HFFc6 (cell line): ENCODE measurements at regions not wholly inside any gene's neighbourhood (a gene's known extent, or its start where the extent isn't known, plus 50 kb on each side); places are given as distances from the start of the nearest gene placed in this dataset.

Experiments used
- DNase-seq: peaks from one replicate; pipeline ENCODE4 v3.0.0-alpha.2; 2018
- H3K27ac Mint-ChIP-seq: 2 replicates; pipeline ENCODE4 v1.8.0; 2020; ENCODE audit warnings: mild to moderate bottlenecking, mixed read lengths
- H3K27me3 Mint-ChIP-seq: 2 replicates; pipeline ENCODE4 v1.8.0; 2021; ENCODE audit warnings: mild to moderate bottlenecking, moderate library complexity, mixed read lengths; ENCODE audit not compliant: insufficient read depth
- H3K36me3 Mint-ChIP-seq: 2 replicates; pipeline ENCODE4 v1.8.0; 2021; ENCODE audit warnings: low read depth, mixed read lengths
- H3K4me1 Mint-ChIP-seq: 2 replicates; pipeline ENCODE4 v1.8.0; 2020; ENCODE audit warnings: low read depth, mixed read lengths
- H3K4me3 Mint-ChIP-seq: 2 replicates; pipeline ENCODE4 v1.8.0; 2020; ENCODE audit warnings: mild to moderate bottlenecking, moderate library complexity, mixed read lengths
- H3K9me3 Mint-ChIP-seq: 2 replicates; pipeline ENCODE4 v1.8.0; 2020; ENCODE audit warnings: mild to moderate bottlenecking, mixed read lengths
- CTCF ChIP-seq: fragments of 200-600 bp; sonication (generic); IDR thresholded peaks from 2 replicates; pipeline ENCODE4 v1.5.0; 2021; ENCODE audit warnings: antibody characterized with exemption, mild to moderate bottlenecking

- H3K27ac Mint-ChIP-seq = no peak overlapping the region
- no peak for TF ChIP-seq CTCF
- peaks cover 8% of the 10 kb centered on the region for H3K4me1 Mint-ChIP-seq
- no peak for DNase-seq
- H3K36me3 Mint-ChIP-seq = no peaks in the 10 kb centered on the region
- H3K9me3 Mint-ChIP-seq = no peaks in the 10 kb centered on the region
- H3K27me3 Mint-ChIP-seq = peaks cover 22% of the 10 kb centered on the region
- no peak overlapping the region for H3K4me3 Mint-ChIP-seq
Measured at GRCh38 chr9:38181866-38182265, 112.8 kb upstream of the SHB start.

GRCh38 chr9:38181232-38181631, 112.2 kb upstream of the SHB start:
- no peak for TF ChIP-seq CTCF

GRCh38 chr9:38180656-38181055, 111.6 kb upstream of the SHB start:
- TF ChIP-seq CTCF = no peak
- Mint-ChIP-seq H3K4me1 (no peaks in the 10 kb centered on the region), H3K36me3 (no peaks in the 10 kb centered on the region), H3K27ac (no peak overlapping the region), H3K9me3 (no peaks in the 10 kb centered on the region), H3K27me3 (peaks cover 20% of the 10 kb centered on the region), H3K4me3 (no peak overlapping the region)
- no peak for DNase-seq

More at GRCh38 chr9:38181232-38181631, 112.2 kb upstream of the SHB start:
- Mint-ChIP-seq H3K4me1 (peaks cover 1% of the 10 kb centered on the region), H3K27ac (no peak overlapping the region), H3K27me3 (peaks cover 22% of the 10 kb centered on the region), H3K4me3 (no peak overlapping the region), H3K9me3 (no peaks in the 10 kb centered on the region), H3K36me3 (no peaks in the 10 kb centered on the region)
- no peak for DNase-seq

- no peak for DNase-seq
- no peaks in the 10 kb centered on the region for H3K36me3 Mint-ChIP-seq
- H3K27ac Mint-ChIP-seq = no peak overlapping the region
- H3K4me1 Mint-ChIP-seq = no peaks in the 10 kb centered on the region
- H3K4me3 Mint-ChIP-seq = no peak overlapping the region
- peaks cover 21% of the 10 kb centered on the region for H3K27me3 Mint-ChIP-seq
- TF ChIP-seq CTCF = no peak
- H3K9me3 Mint-ChIP-seq = no peaks in the 10 kb centered on the region
Measured at GRCh38 chr9:38179965-38180364, 110.9 kb upstream of the SHB start.

GRCh38 chr9:38178237-38178636, 109.2 kb upstream of the SHB start:
- Mint-ChIP-seq H3K27me3 (peaks cover 19% of the 10 kb centered on the region), H3K27ac (no peak overlapping the region), H3K4me3 (no peak overlapping the region), H3K36me3 (no peaks in the 10 kb centered on the region), H3K4me1 (no peaks in the 10 kb centered on the region), H3K9me3 (no peaks in the 10 kb centered on the region)
- TF ChIP-seq CTCF = no peak
- DNase-seq = no peak

- H3K4me1 Mint-ChIP-seq = no peaks in the 10 kb centered on the region
- H3K36me3 Mint-ChIP-seq = no peaks in the 10 kb centered on the region
- TF ChIP-seq CTCF = no peak
- H3K9me3 Mint-ChIP-seq = no peaks in the 10 kb centered on the region
- H3K27ac Mint-ChIP-seq = no peak overlapping the region
- peaks cover 18% of the 10 kb centered on the region for H3K27me3 Mint-ChIP-seq
- H3K4me3 Mint-ChIP-seq = no peak overlapping the region
- no peak for DNase-seq
Measured at GRCh38 chr9:38177680-38178079, 108.7 kb upstream of the SHB start.
